COR-L47 (cell line): ENCODE measurements at regions not wholly inside any gene's neighbourhood (a gene's known extent, or its start where the extent isn't known, plus 50 kb on each side); places are given as distances from the start of the nearest gene placed in this dataset.
A peak's percentile ranks its signal among the peaks of the same experiment; 100 is the strongest.
"Not testable (repeated sequence)": the region's sequence is repeated elsewhere in the genome, so short reads cannot be mapped to it uniquely, and the experiment has no call there.

Source experiments
- DNase-seq: peaks from one replicate; lab custom pipeline; 2025; lab: John Stamatoyannopoulos, UW

DNA sequence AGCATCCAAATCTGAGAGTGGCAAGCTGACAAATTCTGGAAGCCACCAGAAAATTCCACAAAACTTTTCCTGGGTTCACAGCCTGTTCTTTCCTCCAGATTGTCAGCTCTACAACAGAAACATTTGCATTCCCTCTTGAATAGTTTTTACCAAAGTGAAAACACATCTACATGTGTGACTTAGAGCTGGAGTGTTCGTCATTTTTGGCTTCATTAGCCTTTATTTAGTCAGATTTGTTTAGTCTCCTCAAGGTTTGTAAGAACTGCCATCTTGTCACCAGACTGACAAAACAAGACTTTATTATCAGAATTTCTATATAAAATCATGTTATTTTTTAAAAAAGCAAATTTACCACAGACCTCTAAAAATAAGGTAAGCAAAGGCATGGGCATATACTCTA is 347.3 kb downstream of the TRIM36 start:
- no peak for DNase-seq

GRCh38 chr5:114790403-114790792 is 379.3 kb downstream of the TRIM36 start:
- DNase-seq, result no peak

DNA sequence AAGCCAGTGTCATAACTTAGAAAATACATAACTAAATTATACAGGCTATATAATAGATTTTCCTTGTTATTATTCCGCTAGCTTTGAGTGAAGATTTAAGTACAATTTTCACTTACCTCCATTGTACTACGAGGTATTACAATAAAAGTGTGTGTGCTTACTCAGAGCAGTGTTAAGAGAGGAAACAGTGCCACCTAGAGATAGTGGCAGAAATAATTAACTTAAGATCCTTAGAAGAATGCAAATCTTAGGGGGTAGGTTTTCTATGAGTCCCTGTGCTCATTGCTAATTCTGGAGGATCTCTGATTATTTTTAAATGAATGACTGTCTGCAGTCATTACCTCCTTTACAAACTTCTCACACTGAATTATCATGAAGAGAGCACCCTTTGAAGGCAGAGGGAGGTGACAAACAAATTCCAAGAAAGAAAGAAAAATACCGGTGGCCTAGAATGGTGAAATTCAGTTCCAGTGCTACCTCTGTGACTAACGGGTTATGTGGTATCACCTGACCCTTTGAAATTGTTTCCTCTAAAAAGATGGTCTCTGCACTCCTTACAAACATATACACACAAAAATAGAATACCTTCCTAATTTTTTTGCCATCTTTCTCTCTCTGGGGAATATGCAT is 379.8 kb downstream of the TRIM36 start:
- peak; percentile 30 for DNase-seq

DNA sequence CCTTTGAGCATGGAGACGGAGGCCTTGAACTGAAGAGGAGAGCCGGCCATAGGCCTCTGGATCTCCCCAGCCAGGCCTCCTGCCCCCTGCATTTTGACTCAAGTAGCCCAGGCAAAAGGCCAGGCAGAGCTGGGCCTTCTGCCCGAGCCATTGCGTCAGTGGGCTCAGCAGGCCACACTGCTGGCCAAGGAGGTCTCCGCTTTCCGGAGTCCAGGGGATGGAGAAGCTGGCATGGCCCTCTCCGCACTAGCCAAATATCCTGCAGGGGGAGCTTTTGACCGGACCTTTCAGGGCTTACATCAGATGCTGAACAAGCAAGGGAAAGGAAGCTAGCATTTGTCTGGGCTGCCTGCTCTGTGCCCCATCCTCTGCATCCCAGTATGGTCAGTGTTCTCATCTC is 386.8 kb downstream of the TRIM36 start:
- no peak for DNase-seq

GRCh38 chr5:114782177-114782576 is 387.5 kb downstream of the TRIM36 start:
- DNase-seq, result no peak

GRCh38 chr5:114780290-114780689 is 389.4 kb downstream of the TRIM36 start:
- DNase-seq, result no peak

- DNase-seq, result no peak
Observed at GRCh38 chr5:114744406-114744805, 382.5 kb downstream of the KCNN2 start.

- no peak for DNase-seq
Observed at GRCh38 chr5:114734238-114734637, 372.4 kb downstream of the KCNN2 start.

DNA sequence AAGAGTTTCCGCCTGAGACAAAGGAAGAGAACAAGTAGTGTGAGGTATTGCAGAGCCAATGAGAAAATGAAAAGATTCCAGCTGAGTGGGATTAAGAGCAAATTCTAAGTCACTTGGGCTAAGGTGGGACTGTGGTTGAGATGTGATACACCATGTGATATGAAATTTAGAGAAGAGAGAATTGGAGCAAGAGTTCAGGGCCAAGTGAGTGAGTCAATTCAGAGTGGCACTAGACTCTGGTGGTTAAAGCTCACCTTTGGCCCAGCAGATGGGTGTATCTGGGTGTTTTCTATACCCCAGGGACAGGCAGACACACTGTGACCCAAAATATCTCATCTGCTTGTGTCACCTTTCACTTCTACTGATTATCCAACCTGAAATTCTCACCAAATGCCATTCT is 368.1 kb downstream of the KCNN2 start:
- DNase-seq, result no peak

DNA sequence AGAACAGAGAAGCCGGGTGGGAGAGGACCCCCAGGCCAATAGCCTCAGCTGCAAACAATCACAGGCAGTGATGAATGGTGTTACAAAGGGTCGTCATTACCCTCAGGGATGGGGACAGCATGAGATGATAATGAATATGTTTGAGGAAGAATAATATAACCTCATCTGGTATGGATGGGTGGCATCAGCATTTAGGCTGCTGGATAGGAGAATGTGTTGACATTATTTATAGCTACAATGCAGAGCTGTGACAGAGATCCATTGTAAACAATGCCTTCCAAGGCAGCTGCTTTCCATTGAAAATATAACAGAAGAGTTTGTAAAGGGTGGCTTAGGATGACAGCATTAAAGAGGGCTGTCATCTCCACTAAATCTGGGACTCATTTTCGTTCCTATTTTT is 365.5 kb downstream of the KCNN2 start:
- peak; percentile 36 for DNase-seq

GRCh38 chr5:114726131-114726530 is 364.3 kb downstream of the KCNN2 start:
- no peak for DNase-seq

DNA sequence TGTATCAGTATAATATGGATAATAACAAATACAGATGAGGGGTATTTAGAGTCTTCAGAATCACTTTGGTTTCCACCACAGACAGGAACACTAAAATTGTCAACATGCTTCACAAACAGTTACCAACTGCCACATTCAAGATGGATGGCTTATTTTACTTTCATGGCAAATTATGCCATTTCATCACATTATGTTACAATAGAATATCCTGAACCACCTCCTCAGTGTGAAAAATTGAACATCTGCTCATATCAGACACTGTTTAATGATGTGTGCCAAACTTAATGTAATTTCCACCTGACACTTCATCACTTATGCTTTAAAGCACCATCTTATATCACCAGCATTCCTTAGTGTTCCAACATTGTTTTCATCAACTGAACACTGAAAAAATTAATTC is 357.4 kb downstream of the KCNN2 start:
- no peak for DNase-seq

GRCh38 chr5:114716955-114717354 is 355.1 kb downstream of the KCNN2 start:
- DNase-seq, result no peak

- DNase-seq, result not testable (repeated sequence)
Observed at GRCh38 chr5:114704225-114704893, 342.5 kb downstream of the KCNN2 start.

DNA sequence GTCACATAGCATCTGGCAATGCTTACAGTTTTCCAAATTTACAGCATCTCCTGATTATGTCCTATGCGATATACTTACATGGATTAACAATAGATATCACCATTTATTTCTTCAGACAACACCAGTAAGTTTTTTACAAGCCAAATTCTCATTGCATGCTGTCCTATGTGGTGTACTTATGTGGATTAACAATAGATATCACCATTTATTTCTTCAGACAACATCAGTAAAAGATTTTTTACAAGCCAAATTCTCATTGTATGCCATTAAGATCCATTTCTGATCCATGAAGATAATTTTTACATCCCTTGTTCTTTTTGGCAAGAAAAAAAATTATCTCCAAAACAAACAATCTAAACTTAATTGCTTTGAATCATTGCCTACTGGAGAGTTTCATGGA is 340.9 kb downstream of the KCNN2 start:
- DNase-seq, result no peak

DNA sequence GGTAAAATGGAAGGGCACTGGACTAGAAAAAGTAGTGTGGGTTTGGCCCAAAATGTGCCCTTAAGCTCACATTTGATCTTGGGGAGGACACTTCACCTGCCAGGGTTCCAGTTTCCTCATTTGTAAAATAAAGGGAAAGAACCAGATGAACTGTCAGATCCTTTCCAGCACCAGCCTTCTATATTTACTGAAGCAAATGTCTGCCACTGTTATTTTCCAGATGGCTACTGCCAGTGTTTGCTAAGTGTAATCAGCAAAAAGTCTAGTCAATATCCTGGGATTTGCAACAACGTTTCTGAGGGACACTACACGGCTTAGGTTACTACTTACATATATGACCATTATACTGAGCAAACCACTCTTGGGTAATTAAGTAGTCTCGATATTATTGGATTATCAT is 340.3 kb downstream of the KCNN2 start:
- DNase-seq, result no peak

- DNase-seq, result no peak
Observed at GRCh38 chr5:114700823-114701222, 339.0 kb downstream of the KCNN2 start.

DNA sequence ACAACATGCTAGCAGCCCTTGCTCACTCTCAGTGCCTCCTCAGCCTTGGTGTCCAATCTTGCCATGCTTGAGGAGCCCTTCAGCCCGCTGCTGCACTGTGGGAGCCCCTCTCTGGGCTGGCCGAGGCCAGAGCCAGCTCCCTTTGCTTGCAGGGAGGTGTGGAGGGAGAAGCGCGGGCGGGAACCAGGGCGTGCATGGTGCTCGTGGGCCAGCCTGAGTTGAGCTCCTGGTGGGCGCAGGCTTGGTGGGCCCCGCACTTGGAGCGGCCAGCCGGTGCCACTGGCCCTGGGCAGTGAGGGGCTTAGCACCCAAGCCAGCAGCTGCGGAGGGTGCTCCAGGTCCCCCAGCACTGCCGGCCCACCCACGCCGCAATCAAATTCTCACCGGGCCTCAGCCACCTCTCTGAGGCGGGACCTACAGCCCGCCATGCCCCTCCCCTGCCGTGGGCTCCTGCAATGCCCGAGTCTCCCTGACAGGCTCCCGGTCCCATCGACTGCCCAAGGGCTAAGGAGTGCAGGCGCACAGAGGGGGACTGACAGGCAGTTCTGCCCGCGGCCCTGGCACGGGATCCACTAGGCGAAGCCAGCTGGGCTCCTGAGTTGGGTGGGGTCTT is 333.5 kb downstream of the KCNN2 start:
- no peak for DNase-seq

DNA sequence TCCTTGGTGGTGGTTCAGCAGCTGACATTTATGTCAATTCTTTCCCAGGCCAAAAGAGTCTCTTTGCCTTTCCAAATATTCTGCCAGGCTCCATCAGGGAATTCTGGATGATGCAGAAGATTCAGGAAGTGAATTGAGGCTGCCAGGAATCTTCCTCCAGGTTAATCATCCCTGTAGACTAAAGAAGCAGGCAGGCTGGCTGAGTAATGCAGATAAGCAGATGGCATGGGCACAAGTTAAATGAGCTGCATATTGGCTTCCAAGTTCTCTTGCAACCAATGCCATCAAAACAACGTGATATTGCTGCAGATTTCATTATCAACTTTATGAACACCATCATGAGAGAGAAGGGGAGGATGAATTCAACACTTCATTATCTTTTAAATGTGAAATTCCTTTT is 324.5 kb downstream of the KCNN2 start:
- DNase-seq, result no peak

DNA sequence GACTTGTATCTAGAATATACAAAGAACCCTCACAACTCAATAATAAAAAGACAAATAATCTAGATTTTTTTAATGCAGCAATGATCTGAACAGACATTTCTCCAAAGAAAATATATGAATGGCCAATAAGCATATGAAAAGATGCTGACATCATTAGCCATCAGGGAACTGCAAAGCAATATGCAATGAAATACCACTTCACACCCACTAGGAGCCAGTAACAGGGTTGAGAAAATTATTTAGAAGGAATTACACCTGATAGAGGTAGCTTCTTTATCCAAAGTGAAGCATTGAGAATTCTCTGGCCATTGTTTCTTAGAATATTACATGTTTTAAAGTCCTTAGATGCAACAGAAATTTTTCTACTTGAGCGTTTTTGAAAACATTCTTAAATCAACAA is 316.9 kb downstream of the KCNN2 start:
- DNase-seq, result no peak

DNA sequence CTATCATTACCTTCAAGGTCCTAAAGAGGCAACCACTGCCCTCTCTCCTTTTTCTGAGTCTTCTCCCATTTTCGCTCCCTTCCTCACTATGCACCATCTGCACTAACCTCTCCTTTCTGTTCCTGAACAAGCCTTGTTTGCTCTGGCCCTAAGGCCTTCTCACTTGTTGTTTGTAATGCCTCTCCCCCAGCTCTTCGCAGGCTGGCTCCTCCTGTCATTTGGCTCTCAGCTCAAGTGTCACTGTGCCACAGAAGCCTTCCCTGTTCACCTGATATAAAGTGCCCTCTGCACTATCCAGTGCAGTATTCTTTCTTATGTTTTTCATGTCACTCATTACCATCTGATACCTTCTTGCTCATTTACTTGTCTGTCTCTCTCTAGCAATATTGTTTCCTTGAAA is 303.7 kb downstream of the KCNN2 start:
- DNase-seq, result no peak

DNA sequence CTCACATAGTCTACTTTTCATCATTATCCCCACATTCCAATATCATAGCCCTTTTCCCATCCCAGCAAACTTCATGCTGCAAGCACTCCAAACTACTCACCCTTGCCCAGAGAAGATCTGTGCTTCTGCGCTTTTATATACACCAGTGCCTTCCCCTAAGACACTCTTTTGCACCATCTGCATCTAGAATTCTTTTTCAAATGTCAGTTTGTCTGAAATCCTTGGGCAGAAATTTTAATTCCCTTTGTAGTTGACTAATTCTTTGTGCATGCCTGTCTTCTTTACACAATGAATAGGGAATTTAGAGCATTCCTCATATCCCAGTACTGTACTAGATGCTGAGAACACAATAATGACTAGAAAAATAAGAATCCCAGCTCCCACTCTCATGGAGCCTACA is 298.9 kb downstream of the KCNN2 start:
- DNase-seq, result no peak

- DNase-seq, result no peak
Observed at GRCh38 chr5:114658194-114658593, 296.3 kb downstream of the KCNN2 start.
